Activated CD8-positive, alpha-beta T cell treated with anti-CD3 and anti-CD28 coated beads for 36 hours (primary cell): ENCODE measurements at regions not wholly inside any gene's neighbourhood (a gene's known extent, or its start where the extent isn't known, plus 50 kb on each side); places are given as distances from the start of the nearest gene placed in this dataset.

Experiments
- ATAC-seq: fragments of 200-7000 bp; cut with Tn5 transposase; one replicate; pipeline ENCODE4 v1.10.0; 2021; ENCODE audit warnings: mild to moderate bottlenecking, moderate library complexity
- CTCF ChIA-PET: fragments of 350-600 bp; sonication (Branson Sonifier 250); formaldehyde crosslinking; loops from one replicate; lab custom pipeline; 2021; ENCODE audit warnings: antibody characterized with exemption; lab: Charles Lee
- POLR2A ChIA-PET: fragments of 350-600 bp; sonication (Branson Sonifier 250); formaldehyde crosslinking; loops from one replicate; lab custom pipeline; 2021; ENCODE audit warnings: antibody characterized with exemption; lab: Charles Lee
- DNase-seq: peaks from one replicate; pipeline ENCODE4 v3.0.0-alpha.2; 2020
- H3K27ac Mint-ChIP-seq: one replicate; pipeline ENCODE4 v1.8.0; 2021; ENCODE audit warnings: mild to moderate bottlenecking, mixed read lengths
- H3K27me3 Mint-ChIP-seq: one replicate; pipeline ENCODE4 v1.8.0; 2021; ENCODE audit warnings: mixed read lengths
- H3K36me3 Mint-ChIP-seq: one replicate; pipeline ENCODE4 v1.8.0; 2021; ENCODE audit warnings: low read depth, mixed read lengths
- H3K4me1 Mint-ChIP-seq: one replicate; pipeline ENCODE4 v1.8.0; 2021; ENCODE audit warnings: low read depth, mixed read lengths
- H3K4me3 Mint-ChIP-seq: one replicate; pipeline ENCODE4 v1.8.0; 2021; ENCODE audit warnings: mild to moderate bottlenecking, moderate library complexity, mixed read lengths
- H3K9me3 Mint-ChIP-seq: one replicate; pipeline ENCODE4 v1.8.0; 2021; ENCODE audit warnings: mixed read lengths
- CTCF ChIP-seq: fragments of 200-600 bp; IDR thresholded peaks from one replicate; pipeline ENCODE4 v1.8.0; 2022; ENCODE audit warnings: antibody characterized with exemption, mild to moderate bottlenecking
- intact Hi-C: fragments of 100-400 bp; cut with micrococcal nuclease; formaldehyde crosslinking; loops from one replicate; pipeline ENCODE4 v1.10.0; 2022

- H3K27me3 Mint-ChIP-seq = no peaks in the 10 kb centered on the region
- TF ChIP-seq CTCF = no peak
- H3K27ac Mint-ChIP-seq = no peak overlapping the region
- POLR2A ChIA-PET = no interaction called here
- H3K4me3 Mint-ChIP-seq = no peak overlapping the region
- no peaks in the 10 kb centered on the region for H3K36me3 Mint-ChIP-seq
- peaks cover 2% of the 10 kb centered on the region for H3K9me3 Mint-ChIP-seq
- ATAC-seq = no peak
- no peaks in the 10 kb centered on the region for H3K4me1 Mint-ChIP-seq
- intact Hi-C loops = no loop called here
- CTCF ChIA-PET = no interaction called here
- no peak for DNase-seq
Observed at GRCh38 chrX:94977986-94978385, 1304.0 kb downstream of the FAM133A start.
